Prostate gland (tissue), 2 donors: ENCODE measurements at regions not wholly inside any gene's neighbourhood (a gene's known extent, or its start where the extent isn't known, plus 50 kb on each side); places are given as distances from the start of the nearest gene placed in this dataset.

Experiments used
- CTCF ChIP-seq, 4 experiments: fragments of 200-600 bp in 2 of 4; fragments of 450-650 bp in 2 of 4; sonication (generic) in 2 of 4; IDR thresholded peaks; 1 replicate in 3 of 4; 2 replicates in 1 of 4; pipeline ENCODE4 v1.5.1; 2016 to 2019; ENCODE audit warnings: antibody characterized with exemption in 4 of 4, mild to moderate bottlenecking in 2 of 4, moderate library complexity in 2 of 4
- POLR2A ChIP-seq: fragments of 450-650 bp; IDR thresholded peaks from one replicate; pipeline ENCODE4 v1.6.1; 2016; ENCODE audit warnings: antibody characterized with exemption, mild to moderate bottlenecking
- POLR2AphosphoS5 ChIP-seq: sonication (generic); formaldehyde crosslinking; IDR thresholded peaks from one replicate; pipeline ENCODE4 v1.6.1; 2017; ENCODE audit warnings: antibody characterized with exemption

DNA sequence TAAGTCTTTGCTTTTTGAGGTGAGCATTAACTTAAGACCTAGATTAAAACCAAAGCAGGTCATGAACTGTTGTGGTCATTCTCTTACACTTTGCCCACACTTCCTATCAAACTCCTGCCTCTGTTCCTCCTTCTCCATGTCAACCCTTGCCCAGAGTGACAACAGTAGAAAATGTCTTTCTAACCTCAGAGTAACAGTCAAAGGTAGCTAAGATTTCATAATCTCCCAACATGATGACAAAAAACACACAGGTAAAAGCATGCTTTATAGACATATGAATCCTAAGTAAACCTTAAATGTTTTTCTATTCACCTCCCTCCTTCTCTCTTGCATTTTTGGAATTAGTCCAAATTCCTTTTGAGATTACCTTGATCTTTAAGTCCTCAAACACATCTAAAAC lies 422.3 kb downstream of the SPATA31D1 start:
- no peak for TF ChIP-seq CTCF (IDR thresholded peaks at IDR 0.05)
- TF ChIP-seq POLR2AphosphoS5: no peak
- TF ChIP-seq POLR2A: no peak
